DMS 273 treated with DMSO at 0.1 percent for 48 hours (cell line): ENCODE measurements at regions not wholly inside any gene's neighbourhood (a gene's known extent, or its start where the extent isn't known, plus 50 kb on each side); places are given as distances from the start of the nearest gene placed in this dataset.

Experiments
- DNase-seq: peaks from one replicate; lab custom pipeline; 2025; lab: John Stamatoyannopoulos, UW

DNA sequence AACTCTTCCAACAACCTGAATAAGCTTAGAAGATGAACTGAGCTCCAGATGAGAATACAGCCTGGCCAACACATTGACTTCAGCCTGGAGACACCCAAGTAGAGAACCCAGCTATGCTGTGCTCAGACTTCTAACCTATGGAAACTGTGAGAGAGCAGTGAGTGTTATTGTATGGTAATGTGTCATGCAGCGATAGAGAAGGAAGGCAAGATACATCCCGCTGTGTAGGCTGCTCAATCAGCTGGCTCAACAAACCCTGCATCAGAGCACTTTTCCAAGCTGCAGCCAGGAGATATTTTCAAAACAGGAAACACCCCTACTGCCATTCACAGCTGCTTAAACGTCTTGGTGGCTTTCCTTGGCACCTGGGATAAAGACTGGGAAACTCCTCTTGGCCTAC lies 321.3 kb downstream of the SIPA1L2 start:
- DNase-seq: no peak

DNA sequence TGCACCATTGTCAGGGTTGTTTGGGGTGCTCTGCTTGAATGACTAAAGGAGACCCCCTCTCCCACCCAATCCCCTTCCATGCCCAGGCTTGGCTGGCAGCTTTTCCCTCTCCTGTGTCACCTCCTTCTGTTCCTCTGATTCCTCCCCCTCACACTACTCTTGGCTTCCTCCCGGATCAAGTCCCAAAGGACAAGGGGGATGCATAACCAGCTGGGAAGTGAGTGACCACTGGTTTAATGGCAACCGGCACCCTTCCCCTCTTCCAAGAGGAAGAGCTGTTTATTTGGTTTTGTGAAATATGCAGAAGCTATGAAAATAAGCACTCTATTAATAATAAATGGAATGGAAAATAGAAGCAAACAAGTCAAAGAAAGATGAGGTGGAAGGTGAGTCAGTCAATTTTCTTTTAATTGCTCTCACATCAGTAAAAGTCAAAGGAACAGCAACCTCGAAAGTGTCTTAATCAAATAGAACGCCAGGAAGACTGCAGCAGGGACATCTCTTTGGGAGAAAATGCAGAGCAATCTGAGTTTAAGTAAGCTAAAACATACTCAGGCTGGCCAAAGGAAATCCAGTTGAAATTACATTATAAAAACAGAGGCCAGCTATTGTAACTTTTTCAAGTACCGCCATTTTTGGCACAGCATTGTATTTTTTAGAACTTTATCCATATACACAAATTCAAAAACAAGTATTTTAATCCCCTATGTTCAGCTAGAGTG lies 322.5 kb downstream of the SIPA1L2 start:
- DNase-seq: peak; percentile 5

DNA sequence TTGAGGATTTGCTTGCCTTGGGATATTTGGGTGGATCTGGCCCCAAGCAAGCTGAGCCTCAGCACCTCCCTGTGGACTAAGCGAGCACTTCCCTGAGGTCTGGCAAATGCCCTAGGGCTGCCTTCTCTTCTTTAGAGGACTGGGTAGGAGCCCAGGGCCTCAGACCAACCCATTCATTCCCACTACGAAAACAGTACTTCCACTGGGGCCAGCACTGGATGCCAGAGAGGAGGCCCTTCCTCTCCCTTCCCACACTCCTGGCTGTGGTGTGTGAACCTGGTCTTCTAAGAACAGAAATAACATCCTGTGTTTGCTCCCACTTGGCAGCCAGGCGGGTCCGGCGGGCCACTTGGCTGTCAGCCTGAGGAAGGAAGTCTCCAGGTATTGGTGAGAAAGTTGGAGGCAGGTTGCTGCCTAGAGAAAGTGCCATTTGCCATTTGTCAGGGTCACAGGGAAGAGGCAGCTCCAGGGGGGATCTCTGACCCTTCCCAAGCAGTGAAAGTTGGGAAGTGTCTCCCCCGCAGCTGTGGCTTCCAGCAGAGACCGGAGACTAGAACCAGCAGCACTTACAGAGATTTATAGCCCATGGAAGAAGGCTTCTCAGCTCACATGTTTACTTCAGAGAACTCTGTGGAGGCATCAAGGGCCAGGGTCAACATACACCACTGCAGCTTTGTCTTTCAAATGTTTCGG lies 323.5 kb downstream of the SIPA1L2 start:
- DNase-seq: peak; percentile 45

GRCh38 chr1:232305050-232305449 lies 324.9 kb downstream of the SIPA1L2 start:
- no peak for DNase-seq

- DNase-seq: no peak
These were observed 326.7 kb downstream of the SIPA1L2 start for GRCh38 chr1:232303222-232303620.

- DNase-seq: peak; percentile 87
These were observed 327.3 kb downstream of the SIPA1L2 start for GRCh38 chr1:232302376-232303221.

DNA sequence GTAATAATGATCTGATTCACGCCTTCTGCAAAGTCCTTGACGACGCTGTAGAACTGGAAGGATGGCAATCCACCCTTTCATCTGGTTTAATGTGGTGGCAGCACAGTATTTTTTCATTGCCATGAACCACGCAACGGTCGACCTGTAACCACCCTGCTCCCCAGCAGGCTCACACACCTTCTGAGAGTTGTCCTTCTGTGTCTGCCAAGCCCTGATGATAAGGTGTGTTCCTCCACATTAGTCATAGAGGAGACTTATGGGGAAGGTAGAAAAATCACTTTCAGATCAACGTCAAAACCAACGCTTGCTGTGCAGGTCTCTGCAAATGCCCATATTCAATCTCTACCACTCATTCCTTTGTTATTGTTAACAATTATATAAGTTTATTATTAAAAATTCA lies 328.7 kb downstream of the SIPA1L2 start:
- DNase-seq: no peak

- no peak for DNase-seq
These were observed 329.5 kb downstream of the SIPA1L2 start for GRCh38 chr1:232300466-232300865.

DNA sequence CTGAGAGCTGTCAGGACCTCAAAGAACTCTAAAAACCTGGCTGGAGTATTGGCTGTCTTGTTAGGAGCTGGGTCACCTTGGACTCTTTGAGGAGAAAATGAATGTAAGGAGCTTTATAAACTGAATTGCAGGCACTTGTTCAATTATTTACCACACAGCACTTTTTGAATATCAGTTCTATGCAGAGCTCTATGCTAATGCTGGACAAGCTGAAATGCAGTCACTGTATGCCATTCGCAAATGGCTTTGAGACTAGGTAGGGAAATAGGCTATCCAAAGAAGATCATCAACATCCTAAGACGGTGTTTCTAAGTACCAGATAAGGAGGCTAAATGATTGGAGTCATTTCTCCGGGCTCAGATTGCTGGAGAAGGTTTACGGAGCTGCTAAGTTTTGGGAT lies 333.5 kb downstream of the SIPA1L2 start:
- no peak for DNase-seq

GRCh38 chr1:232293361-232293760 lies 336.6 kb downstream of the SIPA1L2 start:
- no peak for DNase-seq

DNA sequence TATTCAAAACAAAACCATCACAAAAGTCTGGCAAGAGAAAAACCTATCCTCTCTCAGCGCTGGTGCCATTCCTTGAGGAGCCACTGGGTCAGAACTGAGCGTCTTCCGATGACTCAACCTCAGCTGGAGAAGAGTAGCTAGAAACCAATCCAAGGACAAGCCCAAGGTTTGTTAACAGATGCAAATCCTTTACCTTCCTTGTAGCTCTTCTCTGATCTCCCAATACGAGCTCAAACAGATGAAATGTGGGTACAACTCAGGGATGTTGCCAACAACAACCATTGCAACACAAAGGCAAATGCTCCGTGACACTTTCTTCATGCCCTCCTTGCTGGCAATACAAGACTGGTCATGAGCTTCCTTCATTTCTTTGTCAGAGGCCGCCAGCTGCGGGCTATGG lies 337.1 kb downstream of the SIPA1L2 start:
- peak; percentile 100 for DNase-seq

GRCh38 chr1:232292239-232292638 lies 337.7 kb downstream of the SIPA1L2 start:
- no peak for DNase-seq

- no peak for DNase-seq
These were observed 338.3 kb downstream of the SIPA1L2 start for GRCh38 chr1:232291681-232292080.

- no peak for DNase-seq
These were observed 338.7 kb downstream of the SIPA1L2 start for GRCh38 chr1:232291261-232291660.

GRCh38 chr1:232290570-232290969 lies 339.4 kb downstream of the SIPA1L2 start:
- DNase-seq: no peak

DNA sequence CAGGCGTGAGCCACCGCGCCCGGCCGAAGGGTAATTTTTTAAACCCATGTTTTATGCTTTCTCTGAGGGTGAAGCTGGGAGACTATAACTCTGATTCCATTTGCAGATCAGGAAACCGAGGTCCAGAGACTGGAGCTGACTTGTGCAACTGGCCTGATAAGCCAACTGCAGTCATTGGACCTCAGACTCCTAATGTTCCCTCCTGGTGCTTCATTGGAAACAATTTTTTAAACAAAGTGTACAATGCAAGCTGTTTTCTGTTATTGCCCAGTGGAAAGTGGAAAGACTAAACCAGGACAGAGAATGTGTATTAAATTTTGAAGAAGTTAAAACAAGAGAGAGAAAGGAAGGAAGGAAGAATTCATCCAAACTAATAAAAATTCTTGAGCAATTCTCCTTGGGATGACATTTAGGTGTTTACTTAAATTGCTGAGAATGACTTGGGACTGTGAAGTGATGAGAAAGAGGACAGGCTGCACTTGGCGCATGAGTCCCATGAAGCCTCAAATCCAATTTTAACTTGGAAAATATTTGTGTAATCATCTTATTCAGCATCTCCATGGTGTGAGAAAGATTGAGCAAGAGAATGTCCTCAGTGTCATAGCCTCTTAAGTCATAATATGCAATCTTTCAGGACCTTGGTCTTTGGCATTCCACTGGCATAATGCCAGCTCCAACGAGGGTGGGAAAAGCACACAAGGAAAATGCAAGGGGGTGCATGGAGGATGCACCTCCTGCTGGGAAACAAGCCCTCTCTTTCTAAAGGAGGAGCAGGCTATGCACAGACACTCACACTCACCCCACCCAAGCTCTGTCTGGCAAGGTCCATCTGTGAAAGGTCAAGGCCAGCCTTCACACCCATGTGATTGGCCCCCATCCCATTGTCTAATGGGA lies 342.0 kb downstream of the SIPA1L2 start:
- DNase-seq: no peak

DNA sequence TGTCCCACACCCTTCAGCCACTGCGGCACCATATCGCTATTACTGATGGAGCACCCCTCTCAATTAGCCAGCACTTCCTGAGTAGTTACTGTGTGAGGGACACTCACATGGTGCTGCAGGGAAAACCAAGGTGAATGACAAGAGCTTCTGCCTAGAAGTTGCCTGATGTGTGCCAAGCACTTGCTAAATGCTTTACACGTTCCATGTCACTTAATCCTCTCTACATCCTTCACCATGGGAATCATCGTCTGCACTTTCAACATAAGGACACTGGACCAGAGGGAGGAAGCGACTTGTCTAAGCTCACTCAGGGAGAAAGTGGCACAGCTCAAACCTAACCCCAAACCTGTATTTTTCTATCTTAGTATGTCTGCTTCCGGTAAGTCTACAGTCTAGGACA lies 344.8 kb downstream of the SIPA1L2 start:
- no peak for DNase-seq

DNA sequence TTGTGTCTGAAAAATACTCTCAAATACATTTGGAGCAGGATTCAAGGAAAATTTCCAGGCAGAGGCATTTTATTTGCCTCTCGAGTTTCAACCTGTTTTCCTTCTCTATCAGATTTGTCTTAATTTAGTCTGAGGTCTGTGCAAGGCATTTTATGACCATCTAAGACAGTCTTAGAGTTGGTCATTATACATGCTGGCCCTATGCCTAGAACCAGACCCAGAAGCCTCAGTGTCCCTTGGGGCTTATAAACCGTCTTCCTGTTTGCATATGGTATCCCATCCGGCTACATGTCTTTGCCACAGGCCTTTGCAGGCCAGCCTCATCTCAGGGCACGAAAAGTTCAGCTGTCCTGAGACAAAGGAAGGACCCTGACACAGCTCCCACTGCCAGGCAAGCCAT lies 346.1 kb downstream of the SIPA1L2 start:
- peak; percentile 45 for DNase-seq

DNA sequence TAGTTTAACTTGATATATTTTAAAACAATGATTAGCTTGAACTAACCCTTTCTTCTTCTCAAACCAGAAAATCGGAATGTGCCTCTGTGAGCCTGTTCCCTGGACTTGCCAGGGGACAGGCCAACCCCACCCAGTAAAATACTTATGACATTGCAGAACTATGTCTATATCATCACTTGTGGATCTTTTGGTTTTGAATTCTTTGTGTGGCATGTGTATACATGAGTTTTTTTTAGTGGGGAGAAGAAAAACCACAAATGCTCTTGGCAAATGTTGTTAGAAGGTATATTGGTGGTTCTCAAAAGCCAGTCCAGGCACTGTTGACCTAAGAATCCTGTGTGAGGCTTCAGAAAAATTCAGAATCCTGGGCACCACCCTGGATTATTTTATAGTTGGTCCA lies 347.4 kb downstream of the SIPA1L2 start:
- DNase-seq: no peak

DNA sequence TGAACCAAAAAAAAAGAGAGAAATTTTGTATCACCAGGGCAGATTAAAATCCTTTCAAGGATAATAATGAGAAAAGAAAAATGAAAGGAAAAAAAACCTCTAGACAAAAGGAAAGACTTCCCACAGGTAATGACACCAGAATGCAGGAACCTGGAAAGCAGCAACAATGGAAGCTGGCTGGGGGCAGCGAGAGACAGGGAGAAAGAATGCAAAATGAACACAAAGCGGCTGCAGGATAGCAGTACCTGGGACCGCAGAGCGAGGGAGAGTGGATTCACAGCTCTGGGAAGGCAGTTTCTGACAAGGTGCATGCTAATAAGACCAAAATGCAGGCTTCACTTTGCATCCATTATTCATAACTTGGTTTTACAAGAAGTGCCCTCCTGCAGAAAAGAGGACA lies 349.0 kb downstream of the SIPA1L2 start:
- no peak for DNase-seq

DNA sequence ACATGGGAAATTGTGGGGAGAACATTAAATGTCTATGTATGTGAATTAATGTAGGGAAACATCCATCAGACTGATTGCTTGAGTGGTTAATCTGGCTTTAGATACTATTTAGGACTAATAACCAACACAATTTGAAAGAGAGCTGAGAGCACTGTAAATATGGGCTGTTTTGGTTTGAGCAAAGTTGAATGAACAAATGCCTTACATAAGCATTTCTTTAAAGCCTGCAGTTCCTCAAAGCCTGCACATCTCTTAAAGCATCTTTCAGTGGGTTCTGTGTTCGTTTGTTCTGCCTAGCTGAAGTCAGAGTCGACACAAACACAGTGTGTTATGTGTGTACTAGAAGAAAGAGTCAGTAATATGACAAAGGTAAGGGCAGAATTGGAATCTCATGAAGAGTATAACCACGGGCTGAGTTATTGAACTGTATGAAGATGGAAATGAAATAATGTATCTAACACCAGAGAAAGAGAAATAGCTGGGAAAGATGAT lies 350.0 kb downstream of the SIPA1L2 start:
- DNase-seq: no peak

GRCh38 chr1:232278925-232279324 lies 351.0 kb downstream of the SIPA1L2 start:
- DNase-seq: no peak
